A549 (cell line): ENCODE measurements at regions not wholly inside any gene's neighbourhood (a gene's known extent, or its start where the extent isn't known, plus 50 kb on each side); places are given as distances from the start of the nearest gene placed in this dataset.

Source experiments
- CHD2 ChIP-seq: fragments of 150-350 bp; IDR thresholded peaks from 2 replicates; pipeline ENCODE4 v1.6.1; 2014; ENCODE audit warnings: low read length; ENCODE audit not compliant: partially characterized antibody
- EHMT2 ChIP-seq: fragments of 200-600 bp; sonication (generic); IDR thresholded peaks from 2 replicates; pipeline ENCODE4 v1.6.1; 2016; ENCODE audit warnings: antibody characterized with exemption, low read depth, mild to moderate bottlenecking, moderate library complexity
- EP300 ChIP-seq, 2 experiments: fragments of >200 bp; sonication (Bioruptor Twin); formaldehyde crosslinking; IDR thresholded peaks; 2 replicates in 1 of 2; 3 replicates in 1 of 2; pipeline ENCODE4 v1.6.1; 2016 to 2017
- NR3C1 ChIP-seq: fragments of >200 bp; sonication (Bioruptor Twin); formaldehyde crosslinking; IDR thresholded peaks from 3 replicates; pipeline ENCODE4 v1.6.1; 2017
- POLR2A ChIP-seq: IDR thresholded peaks from 2 replicates; pipeline ENCODE4 v1.6.1; 2012; ENCODE audit warnings: mild to moderate bottlenecking, low read length
- RFX5 ChIP-seq: fragments of 450-650 bp; IDR thresholded peaks from 2 replicates; pipeline ENCODE4 v1.7.1; 2014; ENCODE audit warnings: antibody characterized with exemption, mild to moderate bottlenecking, moderate library complexity
- TF ChIP-seq, protein P1 (sequence below): fragments of >200 bp; sonication (Bioruptor Twin); formaldehyde crosslinking; IDR thresholded peaks from 3 replicates; pipeline ENCODE4 v1.6.1; 2016
- TF ChIP-seq, protein P2 (sequence below): fragments of 200-600 bp; sonication (generic); IDR thresholded peaks from 2 replicates; pipeline ENCODE4 v1.6.1; 2016; ENCODE audit warnings: antibody characterized with exemption, mild to moderate bottlenecking, moderate library complexity
- TF ChIP-seq, protein P3 (sequence below): fragments of >200 bp; sonication (Bioruptor Twin); formaldehyde crosslinking; IDR thresholded peaks from 3 replicates; pipeline ENCODE4 v1.5.1; 2016

DNA sequence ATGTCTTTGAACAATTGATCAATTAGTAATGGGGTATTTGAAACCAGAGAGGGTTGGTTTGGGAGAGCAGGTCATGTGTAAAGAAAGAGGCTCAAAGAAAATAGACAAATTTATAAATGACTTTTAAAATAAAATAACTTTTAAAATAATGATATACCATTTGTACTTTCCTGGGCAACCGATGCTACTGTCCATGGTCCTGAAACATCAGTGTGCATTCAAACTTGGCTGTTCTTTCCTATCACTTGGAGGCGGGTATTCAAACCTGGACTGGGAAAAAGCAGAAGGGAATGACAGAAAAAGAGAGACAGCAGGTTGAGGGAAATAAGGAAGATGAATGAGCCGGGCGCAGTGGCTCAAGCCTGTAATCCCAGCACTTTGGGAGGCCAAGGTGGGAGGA, 1446.4 kb upstream of the WWC1 start:
- TF ChIP-seq, protein P1, sequence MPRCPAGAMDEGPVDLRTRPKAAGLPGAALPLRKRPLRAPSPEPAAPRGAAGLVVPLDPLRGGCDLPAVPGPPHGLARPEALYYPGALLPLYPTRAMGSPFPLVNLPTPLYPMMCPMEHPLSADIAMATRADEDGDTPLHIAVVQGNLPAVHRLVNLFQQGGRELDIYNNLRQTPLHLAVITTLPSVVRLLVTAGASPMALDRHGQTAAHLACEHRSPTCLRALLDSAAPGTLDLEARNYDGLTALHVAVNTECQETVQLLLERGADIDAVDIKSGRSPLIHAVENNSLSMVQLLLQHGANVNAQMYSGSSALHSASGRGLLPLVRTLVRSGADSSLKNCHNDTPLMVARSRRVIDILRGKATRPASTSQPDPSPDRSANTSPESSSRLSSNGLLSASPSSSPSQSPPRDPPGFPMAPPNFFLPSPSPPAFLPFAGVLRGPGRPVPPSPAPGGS: no peak
- TF ChIP-seq, protein P2, sequence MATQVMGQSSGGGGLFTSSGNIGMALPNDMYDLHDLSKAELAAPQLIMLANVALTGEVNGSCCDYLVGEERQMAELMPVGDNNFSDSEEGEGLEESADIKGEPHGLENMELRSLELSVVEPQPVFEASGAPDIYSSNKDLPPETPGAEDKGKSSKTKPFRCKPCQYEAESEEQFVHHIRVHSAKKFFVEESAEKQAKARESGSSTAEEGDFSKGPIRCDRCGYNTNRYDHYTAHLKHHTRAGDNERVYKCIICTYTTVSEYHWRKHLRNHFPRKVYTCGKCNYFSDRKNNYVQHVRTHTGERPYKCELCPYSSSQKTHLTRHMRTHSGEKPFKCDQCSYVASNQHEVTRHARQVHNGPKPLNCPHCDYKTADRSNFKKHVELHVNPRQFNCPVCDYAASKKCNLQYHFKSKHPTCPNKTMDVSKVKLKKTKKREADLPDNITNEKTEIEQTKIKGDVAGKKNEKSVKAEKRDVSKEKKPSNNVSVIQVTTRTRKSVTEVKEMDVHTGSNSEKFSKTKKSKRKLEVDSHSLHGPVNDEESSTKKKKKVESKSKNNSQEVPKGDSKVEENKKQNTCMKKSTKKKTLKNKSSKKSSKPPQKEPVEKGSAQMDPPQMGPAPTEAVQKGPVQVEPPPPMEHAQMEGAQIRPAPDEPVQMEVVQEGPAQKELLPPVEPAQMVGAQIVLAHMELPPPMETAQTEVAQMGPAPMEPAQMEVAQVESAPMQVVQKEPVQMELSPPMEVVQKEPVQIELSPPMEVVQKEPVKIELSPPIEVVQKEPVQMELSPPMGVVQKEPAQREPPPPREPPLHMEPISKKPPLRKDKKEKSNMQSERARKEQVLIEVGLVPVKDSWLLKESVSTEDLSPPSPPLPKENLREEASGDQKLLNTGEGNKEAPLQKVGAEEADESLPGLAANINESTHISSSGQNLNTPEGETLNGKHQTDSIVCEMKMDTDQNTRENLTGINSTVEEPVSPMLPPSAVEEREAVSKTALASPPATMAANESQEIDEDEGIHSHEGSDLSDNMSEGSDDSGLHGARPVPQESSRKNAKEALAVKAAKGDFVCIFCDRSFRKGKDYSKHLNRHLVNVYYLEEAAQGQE: peak; percentile 78
- TF ChIP-seq POLR2A: no peak
- TF ChIP-seq, protein P3, sequence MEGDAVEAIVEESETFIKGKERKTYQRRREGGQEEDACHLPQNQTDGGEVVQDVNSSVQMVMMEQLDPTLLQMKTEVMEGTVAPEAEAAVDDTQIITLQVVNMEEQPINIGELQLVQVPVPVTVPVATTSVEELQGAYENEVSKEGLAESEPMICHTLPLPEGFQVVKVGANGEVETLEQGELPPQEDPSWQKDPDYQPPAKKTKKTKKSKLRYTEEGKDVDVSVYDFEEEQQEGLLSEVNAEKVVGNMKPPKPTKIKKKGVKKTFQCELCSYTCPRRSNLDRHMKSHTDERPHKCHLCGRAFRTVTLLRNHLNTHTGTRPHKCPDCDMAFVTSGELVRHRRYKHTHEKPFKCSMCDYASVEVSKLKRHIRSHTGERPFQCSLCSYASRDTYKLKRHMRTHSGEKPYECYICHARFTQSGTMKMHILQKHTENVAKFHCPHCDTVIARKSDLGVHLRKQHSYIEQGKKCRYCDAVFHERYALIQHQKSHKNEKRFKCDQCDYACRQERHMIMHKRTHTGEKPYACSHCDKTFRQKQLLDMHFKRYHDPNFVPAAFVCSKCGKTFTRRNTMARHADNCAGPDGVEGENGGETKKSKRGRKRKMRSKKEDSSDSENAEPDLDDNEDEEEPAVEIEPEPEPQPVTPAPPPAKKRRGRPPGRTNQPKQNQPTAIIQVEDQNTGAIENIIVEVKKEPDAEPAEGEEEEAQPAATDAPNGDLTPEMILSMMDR: no peak
- no peak for TF ChIP-seq NR3C1
- TF ChIP-seq EHMT2: no peak
- TF ChIP-seq EP300 (IDR thresholded peaks at IDR 0.05): no peak
- no peak for TF ChIP-seq CHD2
- no peak for TF ChIP-seq RFX5
